ENCODE measurements at regions not wholly inside any gene's neighbourhood (a gene's known extent, or its start where the extent isn't known, plus 50 kb on each side); places are given as distances from the start of the nearest gene placed in this dataset.

DNA sequence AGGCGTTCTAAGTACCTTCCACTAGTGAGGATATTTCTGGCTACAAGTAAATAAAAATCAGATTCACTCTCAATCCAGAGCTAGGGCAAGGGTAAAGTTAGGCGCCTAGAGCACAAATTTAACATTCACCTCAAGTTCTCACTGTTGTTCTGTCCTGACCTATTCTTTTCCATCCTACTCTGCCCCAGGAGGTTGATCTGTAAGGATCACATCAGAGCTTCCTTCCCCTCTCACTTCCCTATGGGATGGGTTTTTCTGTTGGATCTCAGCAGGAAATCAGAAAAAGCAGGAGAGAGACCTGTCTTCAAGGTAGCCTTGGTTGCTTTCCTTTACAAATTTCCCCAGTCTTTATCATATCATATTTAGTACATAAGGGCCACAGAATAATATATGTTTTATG lies 316.7 kb downstream of the GABRG2 start:
- Mint-ChIP-seq H3K4me3 (no peak overlapping the region), H3K27ac (peak overlapping the region in 1 of 3 experiments; percentile 8; a peak in 1 of 7 replicates), H3K9me3 (no peaks in the 10 kb centered on the region; a peak in 1 of 5 replicates), H3K36me3 (ENCODE audit: insufficient read depth in 1 of 3, low read depth in 3 of 3) (no peaks in the 10 kb centered on the region), H3K4me1 (peaks cover 0 to 3% of the 10 kb centered on the region in 2 experiments; a peak in 2 of 4 replicates), H3K27me3 (ENCODE audit: low read depth) (no peaks in the 10 kb centered on the region; the same call in 1 of the 2 replicates)
- TF ChIP-seq CTCF (conservative IDR thresholded peaks at IDR 0.05), result no peak
- WGBS (ENCODE audit: extremely low coverage, insufficient read length, low lambda C conversion rate), result no CpG with 5 or more reads among the region's 2 CpGs
- H2BK120ac ChIP-seq (ENCODE audit: low read depth, low read length, poor library complexity, severe bottlenecking), result no peak overlapping the region
- no peak overlapping the region for H3K18ac ChIP-seq (ENCODE audit: insufficient read length, low read depth, low read length)
- H3K79me2 ChIP-seq (ENCODE audit: insufficient read depth, low read length), result no peaks in the 10 kb centered on the region
- no peak overlapping the region for H2BK20ac ChIP-seq (ENCODE audit: low read depth, low read length, poor library complexity, severe bottlenecking)
- no peaks in the 10 kb centered on the region for H3K4me1 ChIP-seq (ENCODE audit: insufficient read depth, low read length)
- H3K79me1 ChIP-seq (ENCODE audit: insufficient read depth, low read depth, low read length, poor library complexity, severe bottlenecking), result no peaks in the 10 kb centered on the region
- no peak overlapping the region for H3T11ph ChIP-seq (ENCODE audit: low read length)
- no peak overlapping the region for H4K8ac ChIP-seq (replicated peaks; ENCODE audit: insufficient read length, low read depth, low read length)
- no peak overlapping the region for H4K5ac ChIP-seq (ENCODE audit: insufficient read length, low read depth, low read length)
- no peaks in the 10 kb centered on the region for H3K23me2 ChIP-seq (ENCODE audit: insufficient read length, low read depth, low read length, poor library complexity, severe bottlenecking)
- H2AK5ac ChIP-seq (ENCODE audit: insufficient read length, low read length), result no peak overlapping the region
- no peaks in the 10 kb centered on the region for H3K27me3 ChIP-seq (ENCODE audit: insufficient read depth, low read length)
- H3K27ac ChIP-seq (ENCODE audit: insufficient read length, low read depth, low read length), result no peak overlapping the region
- no peaks in the 10 kb centered on the region for H3K9me3 ChIP-seq (ENCODE audit: control insufficient read depth, low read depth, low read length)
- no peaks in the 10 kb centered on the region for H4K20me1 ChIP-seq (ENCODE audit: control insufficient read depth, insufficient read depth, insufficient read length)
- no peak overlapping the region for H2BK5ac ChIP-seq (ENCODE audit: insufficient read length, low read length)
- no peak overlapping the region for H3K23ac ChIP-seq (ENCODE audit: insufficient read length, low read depth, low read length)
- no peak overlapping the region for H3K4ac ChIP-seq (ENCODE audit: low read depth, low read length)
- H2AFZ ChIP-seq (ENCODE audit: low read length), result no peak overlapping the region
- no peak for DNase-seq
- no peak overlapping the region for H2BK12ac ChIP-seq (ENCODE audit: insufficient read length, low read depth, low read length)
- no peak overlapping the region for H2BK15ac ChIP-seq (ENCODE audit: low read depth, low read length)
- H3K9ac ChIP-seq (ENCODE audit: extremely low read depth, insufficient read length, low read length), result no peak overlapping the region
- no peak overlapping the region for H4K91ac ChIP-seq (ENCODE audit: insufficient read length, low read depth, low read length)
- H3K56ac ChIP-seq (ENCODE audit: insufficient read length, low read depth, low read length), result no peak overlapping the region
- no peak overlapping the region for H3K14ac ChIP-seq (ENCODE audit: insufficient read depth, low read length)
- no peak overlapping the region for H3K4me2 ChIP-seq (ENCODE audit: insufficient read depth, insufficient read length, low read length)
